Esophagus muscularis mucosa (tissue), 4 donors: ENCODE measurements at regions not wholly inside any gene's neighbourhood (a gene's known extent, or its start where the extent isn't known, plus 50 kb on each side); places are given as distances from the start of the nearest gene placed in this dataset.

Experiments used
- CTCF ChIP-seq, 3 experiments: fragments of 200-600 bp in 2 of 3; fragments of 450-650 bp in 1 of 3; sonication (generic) in 2 of 3; IDR thresholded peaks; one replicate each; pipeline ENCODE4 v1.5.1; 2017 to 2019; ENCODE audit warnings: antibody characterized with exemption in 3 of 3, mild to moderate bottlenecking in 2 of 3, moderate library complexity in 1 of 3
- EP300 ChIP-seq: sonication (generic); formaldehyde crosslinking; IDR thresholded peaks from one replicate; pipeline ENCODE4 v1.6.1; 2017; ENCODE audit warnings: antibody characterized with exemption
- POLR2AphosphoS5 ChIP-seq, 2 donors: sonication (generic); formaldehyde crosslinking; IDR thresholded peaks; one replicate each; pipeline ENCODE4 v1.6.1; 2017; ENCODE audit warnings: antibody characterized with exemption in 2 of 2

- TF ChIP-seq CTCF (IDR thresholded peaks at IDR 0.05), result no peak
- TF ChIP-seq EP300, result no peak
- no peak for TF ChIP-seq POLR2AphosphoS5 (IDR thresholded peaks at IDR 0.05)
Measured at GRCh38 chr10:9470581-9470980, 1416.1 kb downstream of the GATA3 start.
